HG02870 (cell line): ENCODE measurements at regions not wholly inside any gene's neighbourhood (a gene's known extent, or its start where the extent isn't known, plus 50 kb on each side); places are given as distances from the start of the nearest gene placed in this dataset.
"Not testable (repeated sequence)": the region's sequence is repeated elsewhere in the genome, so short reads cannot be mapped to it uniquely, and the experiment has no call there.

Source experiments
- ATAC-seq: cut with Tn5 transposase; IDR thresholded peaks from one replicate; pipeline ENCODE4 v1.9.1; 2021; ENCODE audit warnings: mild to moderate bottlenecking, moderate library complexity; ENCODE audit not compliant: unreplicated experiment

DNA sequence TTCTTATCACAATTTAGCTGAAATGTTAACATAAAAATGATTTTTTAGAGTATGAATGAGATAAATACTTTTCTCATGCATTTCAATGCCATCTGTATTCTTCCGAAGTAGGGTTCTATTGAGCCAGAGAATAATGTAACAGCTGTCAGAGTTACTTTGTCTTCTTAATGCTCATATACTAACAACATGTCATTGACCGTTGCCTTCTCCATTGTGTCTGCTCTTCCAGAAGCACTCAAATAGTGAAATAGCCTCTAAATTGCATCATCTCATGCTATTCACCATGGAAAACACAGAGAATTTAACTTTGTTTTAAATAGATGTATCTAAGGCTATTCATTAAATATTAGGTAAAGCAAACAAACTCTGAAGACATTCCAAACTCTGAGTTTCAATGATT, 1875.9 kb upstream of the CDH9 start:
- no peak for ATAC-seq

DNA sequence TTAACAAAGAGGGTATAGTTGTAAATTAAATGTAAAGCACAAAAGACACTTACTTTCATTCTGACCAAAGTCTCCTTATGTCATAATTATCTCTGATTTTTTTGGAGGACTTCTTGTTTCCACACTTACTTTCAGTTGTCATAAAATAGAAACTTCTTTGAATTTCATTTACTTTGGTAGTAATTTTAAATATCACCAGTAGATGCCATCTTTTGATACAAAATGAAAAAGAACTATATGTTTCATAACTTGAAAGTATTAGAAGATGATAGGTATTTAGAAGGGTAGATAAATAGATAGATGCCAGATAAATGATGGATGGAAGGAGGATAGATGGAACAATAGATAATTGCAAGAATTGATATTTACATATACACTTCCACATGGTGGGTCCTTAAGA, 1865.3 kb upstream of the CDH9 start:
- ATAC-seq, result no peak

DNA sequence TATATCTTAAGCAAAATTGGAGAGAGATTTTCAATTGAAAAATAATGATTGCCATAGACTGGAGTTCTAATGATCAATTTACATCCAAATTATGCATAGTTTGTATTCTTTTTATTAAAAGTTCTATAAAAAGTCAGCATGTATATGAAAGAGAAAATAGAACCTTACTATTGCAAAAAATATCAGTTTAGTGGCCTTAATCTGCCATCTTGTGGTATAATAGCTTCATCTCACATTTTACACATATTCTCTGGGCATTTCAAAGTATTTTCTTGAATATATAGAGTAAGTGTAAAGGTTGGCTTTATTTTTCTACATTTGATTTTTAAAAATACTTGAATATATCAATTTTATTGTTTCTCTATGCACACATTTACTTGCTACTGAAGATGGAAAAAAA, 1858.6 kb upstream of the CDH9 start:
- no peak for ATAC-seq

DNA sequence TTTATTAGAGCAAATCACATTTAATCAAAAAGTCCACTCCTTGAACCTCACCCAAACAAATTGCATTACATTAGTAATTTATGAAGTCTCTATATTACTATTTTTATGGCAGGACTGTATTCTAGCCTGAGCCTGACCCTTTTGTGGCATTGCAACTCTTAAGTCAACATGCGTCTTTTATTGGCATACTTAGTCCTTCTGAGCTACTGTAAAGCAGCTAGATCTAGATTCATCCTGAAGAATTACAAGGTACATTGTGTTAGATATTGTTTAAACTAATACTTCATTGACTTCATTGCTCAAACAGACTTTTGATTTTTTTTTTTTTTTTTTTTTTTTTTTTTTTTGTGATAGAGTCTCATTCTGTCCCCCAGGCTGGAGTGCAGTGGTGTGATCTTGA, 1842.5 kb upstream of the CDH9 start:
- ATAC-seq, result no peak

DNA sequence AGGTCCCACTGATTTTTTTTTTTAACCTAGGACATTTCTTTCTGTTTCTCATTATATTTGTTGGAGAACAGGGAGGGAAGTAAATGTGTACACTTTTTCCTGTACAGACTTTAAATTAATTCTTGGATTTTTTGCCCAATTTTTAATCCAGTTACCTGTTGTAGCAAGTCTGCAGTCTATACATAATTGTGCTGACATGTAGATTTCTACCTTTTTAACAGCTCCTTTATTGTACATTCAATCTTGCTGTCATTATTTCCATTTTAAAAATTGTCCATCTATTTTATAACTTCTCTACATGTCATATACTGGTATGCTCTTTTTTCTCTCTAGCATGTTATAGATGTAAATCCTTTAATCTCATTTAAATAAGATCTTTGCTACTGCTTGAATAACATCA, 1838.7 kb upstream of the CDH9 start:
- no peak for ATAC-seq

DNA sequence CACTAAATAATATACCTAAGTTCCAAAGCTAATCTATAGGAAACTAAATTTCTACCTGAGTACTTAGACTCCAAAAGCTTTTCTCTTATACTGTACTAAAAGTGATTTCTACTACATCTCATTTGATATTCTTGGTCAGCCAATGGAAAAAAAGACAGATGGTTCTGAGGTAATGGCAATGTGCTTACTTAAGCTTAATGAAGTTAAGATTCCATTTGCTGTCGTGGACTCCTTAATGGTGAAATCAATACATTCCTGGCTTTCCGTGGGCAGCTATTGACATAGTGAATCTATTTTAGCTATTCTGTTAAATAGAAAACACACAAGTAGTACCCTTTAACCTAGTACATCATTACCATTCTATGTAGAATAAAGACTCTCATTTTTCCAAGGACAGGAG, 1825.6 kb upstream of the CDH9 start:
- no peak for ATAC-seq

DNA sequence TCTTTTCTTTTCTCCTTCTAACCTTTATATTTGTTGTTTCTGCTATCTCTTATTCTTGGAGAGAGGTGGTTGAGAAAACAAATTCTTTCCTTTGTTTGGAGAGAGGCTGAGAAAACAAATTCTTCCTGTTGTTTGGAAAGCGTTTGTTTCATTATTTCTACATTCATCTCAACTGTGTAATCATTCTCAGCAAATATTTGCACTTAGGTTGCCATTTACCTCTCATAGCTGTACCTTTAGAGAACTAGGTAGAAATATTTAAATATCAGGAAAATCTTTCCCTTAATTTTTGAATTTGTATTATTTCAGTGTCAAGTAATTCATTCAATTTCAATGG, 1824.4 kb upstream of the CDH9 start:
- ATAC-seq, result no peak

DNA sequence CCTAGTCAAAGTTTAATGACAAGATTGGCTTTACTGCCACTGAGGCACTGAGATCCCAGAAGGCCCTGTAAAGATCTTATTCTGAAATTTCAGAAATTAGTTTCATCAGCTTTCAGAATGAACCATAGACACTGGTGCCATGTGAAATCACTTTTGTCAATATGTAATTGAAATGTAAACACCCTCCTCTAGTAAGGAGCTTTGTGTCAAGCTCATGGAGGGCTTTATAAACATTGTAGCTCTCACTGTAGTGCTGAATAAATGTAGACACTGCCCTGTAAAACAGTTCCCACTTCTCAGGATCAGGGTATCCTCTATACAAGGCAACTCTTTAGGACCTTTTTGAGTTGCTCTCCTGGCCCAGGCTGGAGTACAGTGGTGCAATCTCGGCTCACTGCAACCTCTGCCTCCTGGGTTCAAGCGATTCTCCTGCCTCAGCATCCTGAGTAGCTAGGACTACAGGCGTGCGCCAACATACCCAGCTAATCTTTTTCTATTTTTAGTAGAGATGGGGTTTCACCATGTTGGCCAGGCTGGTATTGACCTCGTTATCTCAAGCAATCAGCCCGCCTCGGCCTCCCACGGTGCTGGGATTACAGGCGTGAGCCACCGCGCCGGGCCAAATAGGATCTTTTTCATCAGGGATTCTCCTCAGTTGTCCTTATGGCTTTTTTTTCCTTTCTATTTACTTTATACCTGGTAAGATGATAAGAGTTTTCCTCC, 1823.9 kb upstream of the CDH9 start:
- no peak for ATAC-seq

DNA sequence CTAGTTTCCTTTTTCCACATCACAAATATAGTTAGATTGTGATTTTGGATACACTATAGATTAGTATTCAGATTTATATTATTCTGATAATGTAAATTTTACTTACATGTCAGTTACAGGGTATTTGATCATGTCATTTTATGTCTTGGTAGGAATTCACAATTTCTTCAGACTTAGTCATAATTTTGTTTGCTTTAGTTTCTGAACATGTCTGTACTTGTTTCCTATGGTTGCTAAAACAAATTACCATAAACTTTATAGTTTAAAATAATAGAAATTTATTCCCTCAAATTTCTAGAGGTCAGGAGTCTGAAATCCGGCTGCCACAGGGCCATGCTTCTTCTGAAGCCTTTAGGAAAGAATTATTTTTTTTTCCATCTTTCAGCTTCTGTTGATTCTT, 1817.2 kb upstream of the CDH9 start:
- ATAC-seq, result no peak

DNA sequence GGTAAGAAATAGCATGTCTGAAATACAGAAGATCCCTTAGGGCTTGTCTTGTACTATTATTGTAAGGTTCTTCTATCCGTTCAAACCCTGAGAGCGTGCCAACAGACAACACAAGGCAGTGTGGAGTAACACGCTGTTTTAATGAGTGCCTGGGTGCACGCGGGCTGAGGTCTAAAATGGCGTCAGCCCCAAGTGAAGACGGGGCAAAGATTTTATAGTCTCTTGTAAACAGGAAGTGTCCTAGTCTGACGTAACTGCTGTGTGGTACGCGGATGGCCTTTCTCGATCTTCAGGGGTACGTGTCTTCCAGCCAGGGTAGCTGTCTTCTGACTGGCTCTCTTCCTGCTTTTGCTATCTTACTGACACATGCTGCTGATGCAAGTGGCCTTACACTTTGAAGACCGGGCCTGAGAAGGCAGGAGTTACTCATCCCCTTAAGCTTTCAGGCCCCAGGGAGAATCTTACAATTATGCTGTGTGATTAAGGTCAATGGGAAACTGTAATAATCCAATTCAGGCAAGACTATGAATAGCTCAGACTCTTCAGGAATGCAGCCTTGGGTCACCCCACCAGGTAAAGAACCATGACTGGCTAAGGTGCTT, 1812.0 kb upstream of the CDH9 start:
- no peak for ATAC-seq

DNA sequence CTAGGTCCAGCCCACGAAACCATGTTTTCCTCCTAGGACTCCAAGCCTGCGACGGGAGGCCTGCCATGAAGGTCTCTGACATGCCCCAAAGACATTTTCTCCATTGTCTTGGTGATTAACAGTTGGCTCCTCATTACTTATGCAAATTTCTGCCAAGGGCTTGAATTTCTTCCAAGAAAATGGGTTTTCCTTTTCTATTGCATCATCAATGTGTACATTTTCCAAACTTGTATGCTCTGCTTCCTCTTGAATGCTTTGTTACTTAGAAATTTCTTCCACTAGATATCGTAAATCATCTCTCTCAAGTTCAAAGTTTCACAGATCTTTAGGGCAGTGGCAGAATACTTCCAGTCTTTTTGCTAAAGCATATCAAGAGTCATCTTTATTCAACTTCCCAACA, 1792.7 kb upstream of the CDH9 start:
- no peak for ATAC-seq

DNA sequence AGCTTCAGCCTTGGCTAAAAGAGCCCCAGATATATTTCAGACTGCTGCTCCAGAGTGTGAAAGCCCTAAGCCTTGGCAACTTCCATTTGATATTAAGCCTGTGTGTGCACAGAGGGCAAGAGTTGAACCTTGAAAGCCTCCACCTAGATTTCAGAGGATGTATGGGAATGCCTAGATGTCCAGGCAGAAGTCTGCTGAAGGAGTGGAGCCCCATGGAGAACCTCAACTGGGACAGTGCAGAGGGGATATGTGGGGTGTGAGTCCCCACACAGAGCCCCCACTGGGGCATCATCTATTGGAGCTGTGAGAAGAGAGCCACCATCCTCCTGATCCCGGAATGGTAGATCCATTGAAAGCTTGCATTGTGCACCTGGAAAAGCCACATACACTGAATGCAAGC, 1784.8 kb upstream of the CDH9 start:
- ATAC-seq, result no peak

DNA sequence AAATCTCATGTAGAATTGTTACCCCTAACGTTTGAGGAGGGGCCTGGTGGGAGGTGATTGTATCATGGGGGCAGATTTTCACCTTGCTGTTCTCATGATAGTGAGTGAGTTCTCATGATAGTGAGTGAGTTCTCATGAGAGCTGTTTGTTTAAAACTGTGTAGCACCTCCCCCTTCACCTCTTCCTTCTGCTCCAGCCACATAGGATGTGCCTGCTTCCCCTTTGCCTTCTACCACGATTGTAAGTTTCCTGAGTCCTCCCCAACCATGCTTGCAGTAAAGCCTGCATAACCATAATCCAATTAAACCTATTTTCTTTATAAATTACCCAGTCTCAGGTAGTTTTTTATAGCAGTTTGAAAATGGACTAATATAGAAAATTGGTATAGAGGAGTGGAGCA, 1783.7 kb upstream of the CDH9 start:
- ATAC-seq, result no peak

DNA sequence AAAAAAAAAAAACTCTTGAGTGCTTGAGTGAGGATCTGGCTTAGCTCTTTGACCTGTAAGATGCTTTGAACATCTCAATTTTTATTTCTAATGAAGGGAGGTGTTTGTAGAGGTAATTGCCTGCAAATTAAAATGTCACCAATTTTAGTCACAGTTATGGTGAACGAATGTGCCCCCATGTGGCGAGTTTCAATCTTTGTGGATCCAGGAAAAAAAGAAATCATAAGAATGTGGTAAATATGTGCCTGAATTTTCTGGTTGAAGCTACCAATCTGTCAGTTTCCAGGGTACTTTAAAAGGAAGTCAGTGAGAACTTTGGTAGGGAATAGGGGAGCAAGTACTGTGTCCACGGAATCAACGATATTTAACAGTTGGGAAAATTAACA, 1772.4 kb upstream of the CDH9 start:
- no peak for ATAC-seq

DNA sequence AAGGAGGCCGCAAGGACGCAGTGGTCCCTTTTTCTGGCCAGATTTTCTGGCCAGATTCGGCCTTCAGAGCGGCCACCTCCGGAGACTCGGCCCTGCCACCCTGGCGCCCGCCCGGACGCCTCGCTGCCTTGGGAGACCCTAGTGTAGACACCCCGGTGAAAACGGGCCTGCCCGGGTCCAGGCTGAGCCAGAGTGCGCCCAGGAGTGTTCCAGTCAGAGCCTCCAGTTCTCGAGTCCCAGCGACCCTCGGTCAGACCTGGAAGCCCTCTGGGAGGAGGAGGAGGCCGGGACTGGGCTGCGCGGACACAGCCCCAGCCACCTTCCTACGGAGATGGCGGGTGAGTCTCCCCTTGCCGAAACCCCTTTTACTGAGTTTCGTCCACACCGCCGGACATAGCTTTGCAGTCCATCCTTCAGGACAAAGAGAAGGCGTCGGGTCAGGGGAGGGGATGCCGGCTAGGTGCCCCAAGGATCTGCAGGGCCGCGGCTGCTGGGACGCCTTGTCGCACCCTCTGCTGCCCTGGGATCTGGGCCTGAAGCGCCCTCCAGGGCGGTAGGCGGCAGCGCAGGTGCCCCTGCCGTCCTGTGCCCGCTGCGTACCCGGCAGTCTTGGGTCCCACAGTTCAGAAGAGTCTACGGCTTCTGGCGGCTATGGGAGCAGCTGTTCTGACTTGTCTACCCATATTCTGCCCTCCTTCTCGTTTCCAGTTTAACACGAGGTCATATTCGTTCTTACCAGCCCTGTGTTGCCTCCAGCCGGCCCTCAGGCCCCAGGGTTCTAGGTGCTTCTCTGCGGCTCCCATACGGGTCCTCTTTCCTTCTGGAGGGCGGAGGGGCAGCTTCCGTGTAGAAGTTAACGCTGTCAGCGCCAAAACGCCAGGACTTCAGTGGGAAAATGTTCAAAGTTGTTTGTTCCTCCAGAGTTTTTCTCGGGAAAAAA, 1771.7 kb upstream of the CDH9 start:
- no peak for ATAC-seq

DNA sequence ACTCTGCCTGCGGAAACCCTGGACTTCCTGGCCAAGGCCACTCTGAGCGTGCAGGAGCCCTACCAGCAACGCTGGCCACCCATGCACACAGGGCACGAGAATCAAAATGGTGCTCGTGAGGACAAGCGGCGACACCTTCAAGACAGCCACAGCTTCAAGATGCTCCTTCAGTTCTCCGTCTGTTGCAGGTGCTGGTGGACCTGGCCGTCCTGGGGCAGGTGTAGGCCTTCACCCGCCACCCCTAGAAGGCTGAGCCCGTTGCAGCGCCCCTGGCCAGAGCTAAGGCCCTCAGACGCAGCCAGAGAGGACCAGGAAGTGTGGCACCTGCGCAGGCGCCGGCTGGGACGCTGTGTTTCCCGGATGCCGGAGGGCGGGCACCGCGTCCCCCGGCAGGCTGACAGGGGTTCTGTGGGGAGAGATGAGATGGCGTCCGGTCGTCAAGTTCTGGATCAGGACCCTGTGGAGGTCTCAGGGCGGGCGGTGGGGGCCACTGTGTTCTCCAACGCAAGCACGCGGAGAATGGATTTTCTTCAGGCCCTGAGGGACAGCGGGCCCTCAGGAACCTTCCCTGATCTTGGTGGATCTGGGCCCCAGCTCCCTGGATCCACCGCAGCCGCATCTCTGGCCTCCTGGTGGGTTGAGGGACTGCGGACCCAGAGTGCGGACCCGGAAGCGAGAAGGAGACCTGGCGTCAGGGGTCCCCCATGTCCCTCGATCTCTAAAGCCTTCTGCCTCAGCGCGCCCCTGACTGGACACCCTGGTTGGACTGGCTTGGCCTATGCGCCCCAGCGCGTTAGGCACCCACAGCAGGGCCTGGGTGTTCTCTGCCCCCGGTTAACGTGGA, 1770.8 kb upstream of the CDH9 start:
- no peak for ATAC-seq

DNA sequence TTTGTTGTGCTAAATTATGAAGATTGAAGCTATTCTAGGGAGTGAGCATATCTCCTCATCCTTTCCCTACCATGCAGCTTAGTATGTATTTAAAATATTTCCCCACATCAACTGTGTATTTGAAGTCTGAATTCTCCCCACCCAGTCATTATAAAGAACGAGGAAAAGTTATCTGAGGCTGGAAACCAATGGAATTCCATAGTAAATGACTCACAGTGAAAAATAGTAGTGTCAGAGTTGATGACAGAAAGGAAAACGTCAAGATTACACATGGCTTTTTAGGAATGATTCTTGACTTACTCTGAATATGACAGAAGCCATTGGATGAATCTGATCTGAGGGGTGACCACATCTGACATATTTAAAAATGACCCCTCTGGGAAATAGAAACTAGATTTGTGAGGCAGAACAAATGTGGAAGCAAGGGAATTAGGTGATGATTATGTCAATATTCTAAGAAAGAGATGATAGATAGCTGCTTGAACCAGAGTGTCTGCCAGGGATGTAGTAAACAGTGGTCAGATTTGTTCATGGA, 1768.9 kb upstream of the CDH9 start:
- ATAC-seq, result no peak

DNA sequence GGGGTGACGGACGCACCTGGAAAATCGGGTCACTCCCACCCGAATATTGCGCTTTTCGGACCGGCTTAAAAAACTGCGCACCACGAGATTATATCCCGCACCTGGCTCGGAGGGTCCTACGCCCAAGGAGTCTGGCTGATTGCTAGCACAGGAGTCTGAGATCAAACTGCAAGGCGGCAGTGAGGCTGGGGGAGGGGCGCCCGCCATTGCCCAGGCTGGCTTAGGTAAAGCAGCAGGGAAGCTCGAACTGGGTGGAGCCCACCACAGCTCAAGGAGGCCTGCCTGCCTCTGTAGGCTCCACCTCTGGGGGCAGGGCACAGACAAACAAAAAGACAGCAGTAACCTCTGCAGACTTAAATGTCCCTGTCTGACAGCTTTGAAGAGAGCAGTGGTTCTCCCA, 1760.6 kb upstream of the CDH9 start:
- not testable (repeated sequence) for ATAC-seq

DNA sequence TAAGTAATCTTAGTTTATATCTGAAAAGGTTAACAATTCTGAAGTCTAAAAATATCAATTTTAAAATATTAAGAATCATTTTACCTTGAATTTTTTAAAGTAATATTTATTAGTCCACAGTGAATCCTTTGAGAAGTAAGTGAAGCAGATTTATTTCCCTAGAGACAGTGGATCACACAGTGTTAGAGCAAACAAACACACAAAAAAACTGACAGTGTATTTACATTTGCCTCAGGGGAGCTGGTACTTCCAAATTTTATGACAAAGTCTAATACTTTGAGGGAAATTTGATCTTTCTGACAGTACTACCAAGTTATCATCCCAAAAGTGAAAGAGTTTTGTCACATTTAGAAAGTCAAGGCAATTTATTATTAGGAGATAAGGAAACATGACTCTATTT, 1750.6 kb upstream of the CDH9 start:
- no peak for ATAC-seq

DNA sequence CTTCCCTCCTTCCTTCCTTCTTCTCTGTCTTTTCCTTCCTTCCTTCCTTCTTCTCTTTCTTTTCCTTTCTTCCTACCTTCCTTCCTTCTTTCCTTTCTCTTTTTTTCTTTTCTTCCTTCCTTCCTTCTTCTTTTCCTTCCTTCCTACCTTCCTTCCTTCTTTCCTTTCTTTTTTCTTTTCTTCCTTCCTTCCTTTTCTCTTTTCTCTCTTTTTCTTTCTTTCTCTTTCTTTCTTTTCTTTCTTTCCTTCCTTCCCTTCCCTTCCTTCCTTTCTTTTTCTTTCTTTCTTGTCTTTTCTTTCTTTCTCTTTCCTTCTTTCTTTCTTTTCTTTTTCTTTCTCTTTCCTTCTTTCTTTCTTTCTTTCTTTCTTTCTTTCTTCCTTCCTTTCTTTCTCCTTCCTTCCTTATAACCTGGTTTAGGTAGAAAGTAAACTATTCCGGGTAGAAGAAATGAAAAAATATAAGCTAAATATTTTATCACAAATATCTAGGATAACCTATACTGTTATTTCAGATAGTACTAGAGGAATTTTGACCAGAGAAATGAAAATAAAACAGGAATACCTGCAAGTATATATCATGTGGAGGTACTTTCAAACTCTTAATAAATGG, 1741.8 kb upstream of the CDH9 start:
- no peak for ATAC-seq
